Nephron progenitor cell (in vitro differentiated cells): ENCODE measurements at regions not wholly inside any gene's neighbourhood (a gene's known extent, or its start where the extent isn't known, plus 50 kb on each side); places are given as distances from the start of the nearest gene placed in this dataset.
A peak's percentile ranks its signal among the peaks of the same experiment; 100 is the strongest.

ENCODE experiments used
- DNase-seq: peaks from one replicate; pipeline ENCODE4 v3.0.0; 2021
- H3K27ac Mint-ChIP-seq: 2 replicates; pipeline ENCODE4 v1.8.0; 2021; ENCODE audit warnings: mild to moderate bottlenecking, moderate library complexity, mixed read lengths
- H3K27me3 Mint-ChIP-seq: 2 replicates; pipeline ENCODE4 v1.8.0; 2021; ENCODE audit warnings: mild to moderate bottlenecking, low read depth, mixed read lengths; ENCODE audit not compliant: poor library complexity
- H3K36me3 Mint-ChIP-seq: 2 replicates; pipeline ENCODE4 v1.8.0; 2021; ENCODE audit warnings: low read depth, mixed read lengths
- H3K4me1 Mint-ChIP-seq: 2 replicates; pipeline ENCODE4 v1.8.0; 2021; ENCODE audit warnings: mixed read lengths
- H3K4me3 Mint-ChIP-seq: 2 replicates; pipeline ENCODE4 v1.8.0; 2021; ENCODE audit warnings: mild to moderate bottlenecking, moderate library complexity, mixed read lengths
- H3K9me3 Mint-ChIP-seq: 2 replicates; pipeline ENCODE4 v1.8.0; 2021; ENCODE audit warnings: mild to moderate bottlenecking, moderate library complexity, mixed read lengths
- TF ChIP-seq, protein P1 (sequence below): fragments of 200-600 bp; sonication (generic); IDR thresholded peaks from 2 replicates; pipeline ENCODE4 v1.5.0; 2021; ENCODE audit warnings: antibody characterized with exemption

DNA sequence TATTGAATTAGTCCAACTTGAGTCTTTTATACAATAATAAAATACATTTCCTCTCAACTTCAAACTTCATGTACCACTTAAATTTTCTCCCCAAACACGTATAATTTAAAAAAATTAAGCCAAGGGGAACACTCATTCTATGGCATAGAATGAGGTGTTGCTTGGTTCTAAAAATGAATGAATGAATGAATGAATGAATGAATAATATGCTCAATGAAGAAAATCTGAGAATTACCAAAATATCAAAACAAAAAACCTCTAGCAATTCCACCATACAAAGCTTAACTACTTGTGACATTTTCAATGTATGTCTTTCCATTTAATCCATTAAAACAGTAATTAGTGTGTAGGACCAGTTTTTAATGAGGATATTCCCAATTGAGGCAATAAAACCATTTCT lies 62.7 kb upstream of the PLAC8 start:
- Mint-ChIP-seq H3K9me3 (peaks cover 26% of the 10 kb centered on the region), H3K27me3 (no peaks in the 10 kb centered on the region), H3K4me3 (no peak overlapping the region), H3K4me1 (no peaks in the 10 kb centered on the region), H3K36me3 (no peaks in the 10 kb centered on the region), H3K27ac (no peak overlapping the region)
- TF ChIP-seq, protein P1, sequence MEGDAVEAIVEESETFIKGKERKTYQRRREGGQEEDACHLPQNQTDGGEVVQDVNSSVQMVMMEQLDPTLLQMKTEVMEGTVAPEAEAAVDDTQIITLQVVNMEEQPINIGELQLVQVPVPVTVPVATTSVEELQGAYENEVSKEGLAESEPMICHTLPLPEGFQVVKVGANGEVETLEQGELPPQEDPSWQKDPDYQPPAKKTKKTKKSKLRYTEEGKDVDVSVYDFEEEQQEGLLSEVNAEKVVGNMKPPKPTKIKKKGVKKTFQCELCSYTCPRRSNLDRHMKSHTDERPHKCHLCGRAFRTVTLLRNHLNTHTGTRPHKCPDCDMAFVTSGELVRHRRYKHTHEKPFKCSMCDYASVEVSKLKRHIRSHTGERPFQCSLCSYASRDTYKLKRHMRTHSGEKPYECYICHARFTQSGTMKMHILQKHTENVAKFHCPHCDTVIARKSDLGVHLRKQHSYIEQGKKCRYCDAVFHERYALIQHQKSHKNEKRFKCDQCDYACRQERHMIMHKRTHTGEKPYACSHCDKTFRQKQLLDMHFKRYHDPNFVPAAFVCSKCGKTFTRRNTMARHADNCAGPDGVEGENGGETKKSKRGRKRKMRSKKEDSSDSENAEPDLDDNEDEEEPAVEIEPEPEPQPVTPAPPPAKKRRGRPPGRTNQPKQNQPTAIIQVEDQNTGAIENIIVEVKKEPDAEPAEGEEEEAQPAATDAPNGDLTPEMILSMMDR = no peak
- DNase-seq = no peak

- no peak for DNase-seq
- TF ChIP-seq, protein P1 = no peak
- Mint-ChIP-seq H3K4me1 (peaks cover 5% of the 10 kb centered on the region), H3K36me3 (no peaks in the 10 kb centered on the region), H3K27me3 (no peaks in the 10 kb centered on the region), H3K9me3 (peaks cover 15% of the 10 kb centered on the region), H3K27ac (no peak overlapping the region), H3K4me3 (no peak overlapping the region)
Measured at GRCh38 chr4:83174844-83175414, 60.4 kb upstream of the PLAC8 start.

- Mint-ChIP-seq H3K9me3 (peaks cover 28% of the 10 kb centered on the region), H3K4me3 (no peak overlapping the region), H3K36me3 (no peaks in the 10 kb centered on the region), H3K27me3 (no peaks in the 10 kb centered on the region), H3K27ac (no peak overlapping the region), H3K4me1 (peaks cover 5% of the 10 kb centered on the region)
- TF ChIP-seq, protein P1 = no peak
- DNase-seq = no peak
Measured at GRCh38 chr4:83172371-83172770, 57.8 kb upstream of the PLAC8 start.

DNA sequence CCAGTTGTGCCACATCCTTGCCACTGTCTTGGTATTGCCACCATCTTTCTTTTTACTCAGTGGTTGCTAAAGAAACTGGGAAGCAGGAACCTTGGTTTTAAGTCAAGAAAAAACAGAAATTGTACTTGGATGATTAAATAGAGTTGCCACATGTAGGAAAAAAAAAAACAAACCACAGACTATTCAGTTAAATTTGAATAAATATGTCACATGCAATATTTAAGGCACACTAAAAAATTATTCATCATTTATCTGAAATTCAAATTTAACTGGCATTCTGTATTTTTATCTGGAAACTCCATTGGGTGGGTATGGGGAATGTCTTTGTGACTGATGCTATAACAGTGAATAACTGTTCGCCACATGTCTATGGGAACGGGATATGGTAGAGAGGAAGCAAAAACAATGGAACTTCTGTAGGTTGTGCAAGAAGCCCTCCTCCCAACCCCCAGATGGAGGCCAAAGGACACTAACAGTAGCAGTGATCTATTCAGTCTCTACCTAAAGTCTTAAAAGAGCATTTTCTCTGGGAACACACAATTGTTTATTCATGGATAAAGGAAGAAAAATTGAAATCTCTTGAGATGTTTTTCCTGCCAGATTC lies 57.0 kb upstream of the PLAC8 start:
- H3K27ac Mint-ChIP-seq = no peak overlapping the region

GRCh38 chr4:83170952-83171399 lies 56.4 kb upstream of the PLAC8 start:
- H3K9me3 Mint-ChIP-seq = peaks cover 40% of the 10 kb centered on the region
- H3K36me3 Mint-ChIP-seq = no peaks in the 10 kb centered on the region
- DNase-seq = no peak
- H3K27me3 Mint-ChIP-seq = peaks cover 7% of the 10 kb centered on the region
- TF ChIP-seq, protein P1 = no peak
- peak overlapping the region; percentile 43 for H3K27ac Mint-ChIP-seq
- H3K4me3 Mint-ChIP-seq = no peak overlapping the region
- H3K4me1 Mint-ChIP-seq = peaks cover 5% of the 10 kb centered on the region

More for the DNA sequence above, 57.0 kb upstream of the PLAC8 start:
- TF ChIP-seq, protein P1 = no peak
- peaks cover 5% of the 10 kb centered on the region for H3K4me1 Mint-ChIP-seq
- peaks cover 7% of the 10 kb centered on the region for H3K27me3 Mint-ChIP-seq
- H3K9me3 Mint-ChIP-seq = peaks cover 35% of the 10 kb centered on the region
- DNase-seq = no peak
- no peak overlapping the region for H3K4me3 Mint-ChIP-seq
- no peaks in the 10 kb centered on the region for H3K36me3 Mint-ChIP-seq
